ENCODE measurements at regions not wholly inside any gene's neighbourhood (a gene's known extent, or its start where the extent isn't known, plus 50 kb on each side); places are given as distances from the start of the nearest gene placed in this dataset.

DNA sequence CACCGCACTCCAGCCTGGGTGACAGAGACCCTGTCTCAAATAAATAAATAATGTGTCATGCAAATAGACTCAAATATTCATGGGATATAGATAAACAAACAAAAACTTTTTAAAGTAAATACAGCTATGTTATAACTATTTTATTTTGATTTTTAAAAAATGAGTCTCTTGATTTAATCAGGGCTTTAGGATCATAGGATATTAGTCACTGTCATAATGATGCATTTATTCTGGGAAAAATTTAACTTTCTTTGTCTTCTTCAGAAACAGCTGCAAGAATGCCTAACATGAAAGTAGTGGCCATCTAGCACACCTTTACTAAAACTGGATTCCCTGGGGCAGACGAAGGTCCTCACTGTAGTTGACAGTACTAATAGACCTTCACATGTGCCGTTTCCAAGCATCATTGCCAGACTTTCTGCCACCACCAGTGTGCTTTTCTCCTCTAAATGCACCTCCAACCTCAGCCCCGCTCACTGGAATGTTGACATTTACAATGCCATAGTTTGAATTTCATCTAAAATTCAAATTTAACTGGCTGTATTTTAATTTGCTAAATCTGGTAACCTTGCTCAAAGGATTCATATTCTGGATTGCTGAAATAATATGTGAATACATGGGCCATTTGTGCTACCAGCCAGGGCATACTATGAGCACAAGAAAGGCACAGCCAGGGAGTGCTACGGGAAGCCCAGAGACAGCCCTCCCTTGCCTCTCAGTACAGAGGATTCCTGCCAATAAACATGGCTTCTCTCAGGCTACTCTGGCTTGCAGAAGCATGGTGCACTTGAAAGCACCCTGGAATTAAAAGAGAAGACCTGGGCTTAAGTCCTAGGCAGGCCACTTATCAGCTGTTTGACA lies 63.4 kb upstream of the ADO start (continued):
- TF ChIP-seq JUND (IDR thresholded peaks at IDR 0.05): no peak
- TF ChIP-seq SIN3A (IDR thresholded peaks at IDR 0.05; ENCODE audit: borderline replicate concordance, low read depth, low read length): no peak

DNA sequence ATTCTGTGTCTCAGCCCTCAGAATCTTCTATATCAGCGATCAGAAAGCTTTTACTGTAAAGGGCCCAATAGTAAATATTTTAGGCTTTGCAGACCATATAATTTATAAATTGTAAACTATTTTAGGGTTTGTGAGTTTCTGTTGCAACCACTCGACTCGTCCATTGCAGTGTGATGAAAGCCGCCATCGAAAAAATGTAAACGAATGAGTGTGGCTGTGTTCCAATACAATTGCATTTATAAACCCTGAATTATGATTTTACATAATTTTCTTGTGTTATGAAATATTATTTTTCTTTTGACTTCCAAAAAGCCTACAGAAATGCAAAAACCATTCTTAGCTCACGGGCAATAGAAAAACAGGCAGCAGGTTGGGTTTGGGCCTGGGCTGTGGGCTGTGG lies 62.5 kb upstream of the ADO start:
- no peaks in the 10 kb centered on the region for H4K20me1 ChIP-seq (ENCODE audit: insufficient read depth)
- 80% methylated on average over 7 of the region's 7 CpGs for WGBS (ENCODE audit: low lambda C conversion rate)
- H3K27me3 ChIP-seq (ENCODE audit: insufficient read depth): no peaks in the 10 kb centered on the region
- no peak overlapping the region for H3K4me3 ChIP-seq (ENCODE audit: low read depth in 2 of 2, low read length in 1 of 2)
- CTCF ChIA-PET: no interaction called here
- no peak overlapping the region for H3K9ac ChIP-seq
- DNase-seq: no peak
- H3K27ac ChIP-seq (ENCODE audit: low read depth in 2 of 2, low read length in 1 of 2): no peak overlapping the region
- no peaks in the 10 kb centered on the region for H3K9me3 ChIP-seq
- H3F3A ChIP-seq (replicated peaks; ENCODE audit: insufficient read depth): no peaks in the 10 kb centered on the region
- no peaks in the 10 kb centered on the region for H3K4me1 ChIP-seq (ENCODE audit: control insufficient read depth in 1 of 2, insufficient read depth in 2 of 2, low read depth in 1 of 2, low read length in 1 of 2)
- POLR2A ChIA-PET: no interaction called here
- TF ChIP-seq FOXM1 (IDR thresholded peaks at IDR 0.05; ENCODE audit: low read depth): no peak
- TF ChIP-seq RXRA (IDR thresholded peaks at IDR 0.05; ENCODE audit: borderline replicate concordance, low read depth): no peak
- TF ChIP-seq, protein P1, sequence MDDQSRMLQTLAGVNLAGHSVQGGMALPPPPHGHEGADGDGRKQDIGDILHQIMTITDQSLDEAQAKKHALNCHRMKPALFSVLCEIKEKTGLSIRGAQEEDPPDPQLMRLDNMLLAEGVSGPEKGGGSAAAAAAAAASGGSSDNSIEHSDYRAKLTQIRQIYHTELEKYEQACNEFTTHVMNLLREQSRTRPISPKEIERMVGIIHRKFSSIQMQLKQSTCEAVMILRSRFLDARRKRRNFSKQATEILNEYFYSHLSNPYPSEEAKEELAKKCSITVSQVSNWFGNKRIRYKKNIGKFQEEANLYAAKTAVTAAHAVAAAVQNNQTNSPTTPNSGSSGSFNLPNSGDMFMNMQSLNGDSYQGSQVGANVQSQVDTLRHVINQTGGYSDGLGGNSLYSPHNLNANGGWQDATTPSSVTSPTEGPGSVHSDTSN (IDR thresholded peaks at IDR 0.05): no peak
- no peak for TF ChIP-seq EP300 (IDR thresholded peaks at IDR 0.05; ENCODE audit: borderline replicate concordance in 1 of 2, low read depth in 1 of 2, low read length in 1 of 2)
- no peak for TF ChIP-seq RFX5 (IDR thresholded peaks at IDR 0.05; ENCODE audit: low read length)
- TF ChIP-seq TAF1 (IDR thresholded peaks at IDR 0.05; ENCODE audit: borderline replicate concordance, low read depth, low read length): no peak
- H3K36me3 ChIP-seq (replicated peaks in 1 of 2; ENCODE audit: control insufficient read depth in 1 of 2, insufficient read depth in 2 of 2, low read length in 1 of 2): no peaks in the 10 kb centered on the region
- no peaks in the 10 kb centered on the region for H3K79me2 ChIP-seq (ENCODE audit: insufficient read depth)
- no peak overlapping the region for H3K4me2 ChIP-seq
- H2AFZ ChIP-seq (ENCODE audit: low read depth): no peak overlapping the region
- no peaks in the 10 kb centered on the region for H3K9me2 ChIP-seq

DNA sequence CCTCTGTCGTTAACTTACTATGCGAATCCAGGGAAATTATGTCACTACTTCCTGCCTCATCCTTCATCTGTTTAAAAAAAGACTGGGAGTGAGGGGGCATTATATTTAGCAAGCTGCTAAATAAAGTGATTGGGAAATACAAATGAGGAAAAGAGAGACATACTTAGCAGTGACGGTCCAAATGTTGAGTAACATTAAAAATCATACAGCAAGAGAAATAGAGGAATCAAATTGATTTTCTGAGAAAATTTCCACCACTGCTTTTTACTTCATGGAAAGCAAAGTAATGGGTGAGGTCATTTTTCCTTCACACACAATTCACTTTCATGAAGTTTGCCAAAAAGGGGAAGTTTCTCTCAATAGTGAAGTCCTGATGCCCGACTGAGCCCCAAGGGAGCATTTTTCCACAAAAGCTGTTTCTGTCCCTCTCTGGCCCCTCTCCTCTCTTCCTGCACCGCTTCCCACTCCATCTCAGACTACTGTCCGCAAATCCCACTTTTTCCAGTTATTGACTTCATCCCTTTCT lies 61.9 kb upstream of the ADO start:
- DNase-seq: no peak
- no peak overlapping the region for H3K9ac ChIP-seq
- H2AFZ ChIP-seq (ENCODE audit: low read depth): no peak overlapping the region
- 71% methylated on average over 6 of the region's 6 CpGs for WGBS (ENCODE audit: low lambda C conversion rate)
- H4K20me1 ChIP-seq (ENCODE audit: insufficient read depth): no peaks in the 10 kb centered on the region
- H3K79me2 ChIP-seq (ENCODE audit: insufficient read depth): no peaks in the 10 kb centered on the region
- H3K4me3 ChIP-seq (ENCODE audit: low read depth in 2 of 2, low read length in 1 of 2): no peak overlapping the region
- H3K27ac ChIP-seq (ENCODE audit: low read depth in 2 of 2, low read length in 1 of 2): no peak overlapping the region
- H3K9me2 ChIP-seq: no peaks in the 10 kb centered on the region
- H3K4me2 ChIP-seq: no peak overlapping the region
- H3K27me3 ChIP-seq (ENCODE audit: insufficient read depth): no peaks in the 10 kb centered on the region
- ChIA-PET CTCF (no interaction called here), POLR2A (no interaction called here)
- TF ChIP-seq RCOR1 (IDR thresholded peaks at IDR 0.05; ENCODE audit: low read length) (no peak), EZH2phosphoT487 (IDR thresholded peaks at IDR 0.05; ENCODE audit: borderline replicate concordance, low read depth) (no peak)
- TF ChIP-seq, protein P2, sequence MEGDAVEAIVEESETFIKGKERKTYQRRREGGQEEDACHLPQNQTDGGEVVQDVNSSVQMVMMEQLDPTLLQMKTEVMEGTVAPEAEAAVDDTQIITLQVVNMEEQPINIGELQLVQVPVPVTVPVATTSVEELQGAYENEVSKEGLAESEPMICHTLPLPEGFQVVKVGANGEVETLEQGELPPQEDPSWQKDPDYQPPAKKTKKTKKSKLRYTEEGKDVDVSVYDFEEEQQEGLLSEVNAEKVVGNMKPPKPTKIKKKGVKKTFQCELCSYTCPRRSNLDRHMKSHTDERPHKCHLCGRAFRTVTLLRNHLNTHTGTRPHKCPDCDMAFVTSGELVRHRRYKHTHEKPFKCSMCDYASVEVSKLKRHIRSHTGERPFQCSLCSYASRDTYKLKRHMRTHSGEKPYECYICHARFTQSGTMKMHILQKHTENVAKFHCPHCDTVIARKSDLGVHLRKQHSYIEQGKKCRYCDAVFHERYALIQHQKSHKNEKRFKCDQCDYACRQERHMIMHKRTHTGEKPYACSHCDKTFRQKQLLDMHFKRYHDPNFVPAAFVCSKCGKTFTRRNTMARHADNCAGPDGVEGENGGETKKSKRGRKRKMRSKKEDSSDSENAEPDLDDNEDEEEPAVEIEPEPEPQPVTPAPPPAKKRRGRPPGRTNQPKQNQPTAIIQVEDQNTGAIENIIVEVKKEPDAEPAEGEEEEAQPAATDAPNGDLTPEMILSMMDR (IDR thresholded peaks at IDR 0.05): no peak
- H3K9me3 ChIP-seq: no peaks in the 10 kb centered on the region
- no peaks in the 10 kb centered on the region for H3K4me1 ChIP-seq (ENCODE audit: control insufficient read depth in 1 of 2, insufficient read depth in 2 of 2, low read depth in 1 of 2, low read length in 1 of 2)
- H3K36me3 ChIP-seq (replicated peaks in 1 of 2; ENCODE audit: control insufficient read depth in 1 of 2, insufficient read depth in 2 of 2, low read length in 1 of 2): no peaks in the 10 kb centered on the region
- H3F3A ChIP-seq (replicated peaks; ENCODE audit: insufficient read depth): no peaks in the 10 kb centered on the region

Measured in SK-N-SH (cell line).